GM12878 (cell line): ENCODE measurements at regions not wholly inside any gene's neighbourhood (a gene's known extent, or its start where the extent isn't known, plus 50 kb on each side); places are given as distances from the start of the nearest gene placed in this dataset.

Source experiments
- ATAC-seq: fragments of 200-7000 bp; cut with Tn5 transposase; 3 replicates; pipeline ENCODE4 v1.9.1; 2020; ENCODE audit warnings: mild to moderate bottlenecking, moderate library complexity
- BruUV-seq: library from RNA; stranded (reverse); fragments of 400-500 nt; replicated peaks from 2 replicates; lab custom pipeline; 2021; lab: Mats Ljungman, UMichigan
- CTCF ChIA-PET: fragments of 300-600 bp; sonication (Branson Sonifier 250); formaldehyde crosslinking; extraction: SDS; loops from one replicate; lab custom pipeline; 2021; ENCODE audit warnings: inconsistent platforms; lab: Yijun Ruan, JAX
- POLR2A ChIA-PET: fragments of 350-600 bp; formaldehyde crosslinking; extraction: SDS; loops from one replicate; lab custom pipeline; 2021; ENCODE audit warnings: inconsistent platforms; lab: Charles Lee
- RAD21 ChIA-PET: fragments of 300-600 bp; sonication (Branson Sonifier 250); formaldehyde crosslinking; loops from one replicate; lab custom pipeline; 2023; ENCODE audit warnings: antibody characterized with exemption; ENCODE audit not compliant: unreplicated experiment; lab: Charles Lee
- SMC1A ChIA-PET: fragments of 300-600 bp; sonication (Branson Sonifier 250); formaldehyde crosslinking; loops from one replicate; lab custom pipeline; 2023; ENCODE audit not compliant: unreplicated experiment, uncharacterized antibody; lab: Charles Lee
- DNase-seq: peaks from one replicate; pipeline ENCODE4 v3.0.0-alpha.2; 2011; ENCODE audit warnings: low read depth, low spot score
- FAIRE-seq: peaks from 3 replicates; lab custom pipeline; 2011; peaks lifted over from hg19 to GRCh38; lab: Jason Lieb, UNC
- H2AFZ ChIP-seq: 2 replicates; pipeline ENCODE4 v1.6.0; 2011; ENCODE audit warnings: low read depth, low read length, control low read depth; ENCODE audit not compliant: control insufficient read depth
- H3K27ac ChIP-seq: 2 replicates; pipeline ENCODE4 v1.5.1; 2011; ENCODE audit warnings: control low read depth; ENCODE audit not compliant: control insufficient read depth, insufficient read depth
- H3K27me3 ChIP-seq, 2 experiments: replicated peaks in 1 of 2; 2 replicates each; pipeline versions ENCODE4 v1.6.0 to v1.6.1; 2011; ENCODE audit warnings: low read length in 1 of 2; ENCODE audit not compliant: control insufficient read depth in 2 of 2, insufficient read depth in 2 of 2
- H3K36me3 ChIP-seq, 2 experiments: 2 replicates each; pipeline ENCODE4 v1.5.1; 2011; ENCODE audit warnings: low read length in 1 of 2; ENCODE audit not compliant: control insufficient read depth in 2 of 2, insufficient read depth in 2 of 2
- H3K4me1 ChIP-seq: 2 replicates; pipeline ENCODE4 v1.6.1; 2011; ENCODE audit warnings: mild to moderate bottlenecking, low read length, moderate library complexity, mixed read lengths; ENCODE audit not compliant: control insufficient read depth, insufficient read depth
- H3K4me2 ChIP-seq: 2 replicates; pipeline ENCODE4 v1.6.0; 2011; ENCODE audit warnings: control low read depth; ENCODE audit not compliant: control insufficient read depth, insufficient read depth
- H3K4me3 ChIP-seq: fragments of 200-600 bp; sonication (generic); 2 replicates; pipeline ENCODE4 v1.5.1; 2016
- H3K79me2 ChIP-seq: 2 replicates; pipeline ENCODE4 v1.6.0; 2011; ENCODE audit warnings: low read length; ENCODE audit not compliant: control insufficient read depth, insufficient read depth
- H3K9ac ChIP-seq: 2 replicates; pipeline ENCODE4 v1.8.0; 2011; ENCODE audit warnings: low read length, control low read depth, mixed read lengths; ENCODE audit not compliant: control insufficient read depth, insufficient read depth
- H3K9me3 ChIP-seq: replicated peaks from 3 replicates; pipeline ENCODE4 v1.5.1; 2011; ENCODE audit warnings: mild to moderate bottlenecking, low read length; ENCODE audit not compliant: control insufficient read depth, insufficient read depth
- H4K20me1 ChIP-seq: 2 replicates; pipeline ENCODE4 v1.6.0; 2011; ENCODE audit not compliant: control insufficient read depth, insufficient read depth
- BCL3 ChIP-seq: IDR thresholded peaks from 2 replicates; pipeline ENCODE4 v1.6.1; 2011; ENCODE audit warnings: borderline replicate concordance, low read depth, mild to moderate bottlenecking, moderate library complexity, low read length; ENCODE audit not compliant: insufficient read depth, poor library complexity, severe bottlenecking
- CHD2 ChIP-seq: IDR thresholded peaks from 2 replicates; pipeline ENCODE4 v1.6.1; 2011; ENCODE audit warnings: low read depth, low read length, improper control_type of control experiment, borderline replicate concordance
- GATAD2B ChIP-seq: fragments of 450-650 bp; conservative IDR thresholded peaks from 2 replicates; pipeline ENCODE4 v1.6.1; 2017; ENCODE audit warnings: low read depth, mild to moderate bottlenecking, moderate library complexity
- HDAC6 ChIP-seq: fragments of 200-600 bp; sonication (generic); IDR thresholded peaks from one replicate; pipeline ENCODE4 v1.8.0; 2017; ENCODE audit warnings: antibody characterized with exemption; ENCODE audit not compliant: unreplicated experiment
- LARP7 ChIP-seq: fragments of 450-650 bp; IDR thresholded peaks from 2 replicates; pipeline ENCODE4 v1.6.1; 2017; ENCODE audit warnings: mild to moderate bottlenecking
- MTA3 ChIP-seq: IDR thresholded peaks from 2 replicates; pipeline ENCODE4 v1.6.1; 2012; ENCODE audit warnings: low read length, inconsistent platforms, borderline replicate concordance
- POLR2AphosphoS2 ChIP-seq: IDR thresholded peaks from 2 replicates; pipeline ENCODE4 v1.6.1; 2011; ENCODE audit warnings: low read depth, mild to moderate bottlenecking, low read length, improper control_type of control experiment, moderate library complexity
- RBBP5 ChIP-seq: fragments of 200-600 bp; sonication (generic); conservative IDR thresholded peaks from 2 replicates; pipeline ENCODE4 v1.6.1; 2016
- RUNX3 ChIP-seq: IDR thresholded peaks from 2 replicates; pipeline ENCODE4 v1.6.1; 2012; ENCODE audit warnings: low read length, inconsistent platforms
- ZBTB4 ChIP-seq: fragments of 450-650 bp; formaldehyde crosslinking; IDR thresholded peaks from 2 replicates; pipeline ENCODE4 v1.4.0; 2022; ENCODE audit warnings: mild to moderate bottlenecking, moderate library complexity
- ZNF217 ChIP-seq: fragments of 450-650 bp; IDR thresholded peaks from 2 replicates; pipeline ENCODE4 v1.6.1; 2017; ENCODE audit warnings: antibody characterized with exemption, mild to moderate bottlenecking
- ZNF274 ChIP-seq: IDR thresholded peaks from one replicate; pipeline ENCODE4 v1.8.0; 2011; ENCODE audit not compliant: insufficient read length, insufficient read depth
- WGBS: methylation state at CpG from one replicate; pipeline ENCODE4 v1.1.6; 2016; ENCODE audit warnings: low lambda C conversion rate; ENCODE audit not compliant: insufficient replicate concordance, insufficient coverage; ENCODE audit errors: missing lambda C conversion rate; 5-methylcytosine and 5-hydroxymethylcytosine counted together
- in situ Hi-C: fragments of 300-500 bp; cut with MboI; formaldehyde crosslinking; loops from 9 replicates; pipeline ENCODE4 v1.14.3; 2018; ENCODE audit warnings: mixed read lengths
- intact Hi-C: fragments of 100-400 bp; cut with micrococcal nuclease; formaldehyde crosslinking; loops from one replicate; pipeline ENCODE4 v1.14.2; 2022; ENCODE audit not compliant: unreplicated experiment

GRCh38 chr13:21883713-21884112 is 212.8 kb downstream of the FGF9 start:
- in situ Hi-C loops (no loop called here), intact Hi-C loops (no loop called here)
- H3K4me2 ChIP-seq, result no peak overlapping the region
- WGBS, result 0% methylated on average over 1 of the region's 1 CpG
- ChIA-PET SMC1A (no interaction called here), POLR2A (no interaction called here), RAD21 (no interaction called here), CTCF (no interaction called here)
- DNase-seq, result no peak
- TF ChIP-seq RBBP5, result no peak
- no peak for TF ChIP-seq CHD2
- TF ChIP-seq MTA3, result no peak
- H3K27ac ChIP-seq, result no peak overlapping the region
- no peaks in the 10 kb centered on the region for H3K79me2 ChIP-seq
- H3K27me3 ChIP-seq, result no peaks in the 10 kb centered on the region
- H4K20me1 ChIP-seq, result no peaks in the 10 kb centered on the region
- BruUV-seq, result no TSS peak
- FAIRE-seq, result no peak
- H3K9ac ChIP-seq, result no peak overlapping the region
- H2AFZ ChIP-seq, result no peak overlapping the region
- H3K9me3 ChIP-seq, result no peaks in the 10 kb centered on the region; the same call in 2 of the 3 replicates
- no peak overlapping the region for H3K4me3 ChIP-seq
- ATAC-seq, result no peak
- H3K4me1 ChIP-seq, result no peaks in the 10 kb centered on the region
- H3K36me3 ChIP-seq, result no peaks in the 10 kb centered on the region

GRCh38 chr13:21884299-21884909 is 213.5 kb downstream of the FGF9 start:
- H3K79me2 ChIP-seq, result no peaks in the 10 kb centered on the region
- 47% methylated on average over 5 of the region's 5 CpGs for WGBS
- POLR2A ChIA-PET, result no interaction called here
- TF ChIP-seq GATAD2B (no peak), BCL3 (no peak), RUNX3 (no peak), POLR2AphosphoS2 (no peak), ZNF274 (no peak), HDAC6 (no peak), ZNF217 (no peak), ZBTB4 (CRISPR knock-in tag) (no peak), LARP7 (no peak)

More at GRCh38 chr13:21884299-21884909, 213.5 kb downstream of the FGF9 start:
- no peak for DNase-seq
- Histone ChIP-seq H4K20me1 (no peaks in the 10 kb centered on the region), H3K27ac (no peak overlapping the region), H2AFZ (no peak overlapping the region), H3K27me3 (no peaks in the 10 kb centered on the region), H3K36me3 (no peaks in the 10 kb centered on the region), H3K4me1 (no peaks in the 10 kb centered on the region), H3K9me3 (no peaks in the 10 kb centered on the region; the same call in 2 of the 3 replicates), H3K9ac (no peak overlapping the region), H3K4me3 (no peak overlapping the region), H3K4me2 (no peak overlapping the region)
- in situ Hi-C loops (no loop called here), intact Hi-C loops (no loop called here)
- no peak for FAIRE-seq
- ATAC-seq, result no peak
- RAD21 ChIA-PET, result no interaction called here
- SMC1A ChIA-PET, result interaction anchor here (0.8 to 1.0 kb wide), 2 partner anchors 57 to 912 kb away, joined by 3 read pairs; no protein-coding TSS in a partner anchor
- no TSS peak for BruUV-seq
- CTCF ChIA-PET, result no interaction called here
